NOMO-1 treated with dmso at 0.1 percent for 144 hours (cell line): ENCODE measurements at regions not wholly inside any gene's neighbourhood (a gene's known extent, or its start where the extent isn't known, plus 50 kb on each side); places are given as distances from the start of the nearest gene placed in this dataset.
"Not testable (repeated sequence)": the region's sequence is repeated elsewhere in the genome, so short reads cannot be mapped to it uniquely, and the experiment has no call there.

ENCODE experiments used
- DNase-seq: peaks from one replicate; lab custom pipeline; 2025; ENCODE audit not compliant: unreplicated experiment; lab: John Stamatoyannopoulos, UW

DNA sequence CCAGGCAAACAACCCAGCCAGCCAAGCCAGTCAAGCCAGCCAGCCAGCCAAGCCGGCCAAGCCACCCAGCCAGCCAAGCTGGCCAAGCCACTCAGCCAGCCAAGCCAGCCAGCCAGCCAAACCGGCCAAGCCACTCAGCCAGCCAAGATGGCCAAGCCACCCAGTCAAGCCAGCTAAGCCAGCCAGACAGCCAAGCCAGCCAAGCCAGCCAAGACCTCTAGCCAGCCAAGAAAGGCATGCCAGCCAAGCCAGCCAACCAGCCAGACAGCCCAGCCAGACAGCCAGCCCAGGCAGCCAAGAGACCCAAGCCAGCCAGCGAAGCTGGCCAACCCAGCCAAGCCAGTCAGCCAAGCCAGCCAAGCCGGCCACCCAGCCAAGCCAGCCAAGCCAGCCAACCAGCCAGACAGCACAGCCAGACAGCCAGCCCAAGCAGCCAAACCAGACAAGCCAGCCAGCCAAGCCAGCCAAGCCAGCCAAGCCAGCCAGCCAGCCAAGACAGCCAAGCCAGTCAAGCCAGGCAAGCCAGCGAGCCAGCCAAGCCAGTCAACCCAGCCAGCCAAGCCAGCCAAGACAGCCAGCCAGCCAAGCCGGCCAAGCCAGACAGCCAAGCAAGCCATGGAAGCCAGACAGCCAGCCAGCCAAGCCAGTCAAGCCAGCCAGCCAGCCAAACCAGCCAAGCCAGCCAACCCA lies 1598.0 kb downstream of the RPIA start:
- DNase-seq = not testable (repeated sequence)

GRCh38 chr2:90290701-90291100 lies 1599.2 kb downstream of the RPIA start:
- DNase-seq = not testable (repeated sequence)

GRCh38 chr2:90291168-90291883 lies 1599.9 kb downstream of the RPIA start:
- DNase-seq = not testable (repeated sequence)

DNA sequence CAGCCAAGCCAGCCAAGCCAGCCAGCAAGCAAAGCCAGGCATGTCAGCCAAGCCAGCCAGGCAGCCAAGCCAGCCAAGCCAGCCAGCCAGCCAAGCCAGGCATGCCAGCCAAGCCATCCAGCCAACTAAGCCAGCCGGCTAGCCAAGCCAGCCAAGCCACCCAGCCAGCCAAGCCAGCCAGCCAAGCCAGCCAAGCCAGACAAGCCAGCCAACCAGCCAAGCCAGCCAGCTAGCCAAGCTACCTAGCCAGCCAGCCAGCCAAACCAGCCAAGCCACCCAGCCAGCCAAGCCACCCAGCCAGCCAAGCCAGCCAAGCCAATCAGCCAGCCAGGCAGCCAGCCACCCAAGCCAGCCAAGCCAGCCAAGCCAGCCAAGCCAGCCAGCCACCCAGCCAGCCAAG lies 1600.5 kb downstream of the RPIA start:
- DNase-seq = not testable (repeated sequence)

- not testable (repeated sequence) for DNase-seq
Measured at GRCh38 chr2:90292451-90292850, 1601.0 kb downstream of the RPIA start.

DNA sequence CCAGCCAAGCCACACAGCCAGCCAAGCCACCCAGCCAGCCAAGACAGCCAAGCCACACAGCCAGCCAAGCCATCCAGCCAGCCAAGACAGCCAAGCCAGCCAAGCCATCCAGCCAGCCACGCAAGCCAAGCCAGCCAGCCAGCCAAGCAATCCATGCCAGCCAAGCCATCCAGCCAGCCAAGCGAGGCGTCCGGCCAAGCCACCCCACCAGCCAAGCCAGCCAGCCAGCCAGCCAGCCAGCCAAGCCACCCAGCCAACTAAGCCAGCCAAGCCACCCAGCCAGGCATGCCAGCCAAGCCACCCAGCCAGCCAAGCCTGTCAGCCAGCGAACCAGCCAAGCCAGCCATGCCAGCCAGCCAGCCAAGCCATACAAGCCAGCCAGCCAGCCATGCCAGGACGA lies 1601.8 kb downstream of the RPIA start:
- DNase-seq = not testable (repeated sequence)

- DNase-seq = not testable (repeated sequence)
Measured at GRCh38 chr2:90293806-90294205, 1602.3 kb downstream of the RPIA start.

- not testable (repeated sequence) for DNase-seq
Measured at GRCh38 chr2:90295036-90295750, 1603.7 kb downstream of the RPIA start.

- not testable (repeated sequence) for DNase-seq
Measured at GRCh38 chr2:90296484-90296777, 1605.0 kb downstream of the RPIA start.

- DNase-seq = not testable (repeated sequence)
Measured at GRCh38 chr2:90297701-90298100, 1606.2 kb downstream of the RPIA start.

DNA sequence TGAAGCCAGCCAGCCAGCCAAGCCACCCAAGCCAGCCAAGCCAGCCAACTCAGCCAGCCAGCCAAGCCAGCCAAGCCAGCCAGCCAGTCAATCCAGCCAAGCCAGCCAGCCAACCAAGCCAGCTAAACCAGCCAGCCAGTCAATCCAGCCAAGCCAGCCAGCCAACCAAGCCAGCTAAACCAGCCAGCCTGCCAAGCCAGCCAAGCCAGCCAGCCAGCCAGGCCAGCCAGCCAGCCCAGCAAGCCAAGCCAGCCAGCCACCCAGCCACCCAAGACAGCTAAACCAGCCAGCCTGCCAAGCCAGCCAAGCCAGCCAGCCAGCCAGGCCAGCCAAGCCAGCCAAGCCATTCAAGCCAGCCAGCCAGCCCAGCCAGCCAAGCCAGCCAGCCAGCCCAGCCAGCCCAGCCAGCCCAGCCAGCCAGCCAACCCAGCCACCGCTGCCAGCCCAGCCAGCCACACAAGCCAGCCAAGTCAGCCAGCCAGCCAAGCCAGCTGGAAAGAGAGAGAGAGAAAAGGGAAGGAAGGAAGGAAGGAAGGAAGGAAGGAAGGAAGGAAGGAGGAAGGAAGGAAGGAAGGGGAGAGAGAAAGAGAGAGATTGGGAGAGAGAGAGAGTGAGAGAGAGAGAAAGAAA lies 1606.8 kb downstream of the RPIA start:
- DNase-seq = not testable (repeated sequence)

- DNase-seq = not testable (repeated sequence)
Measured at GRCh38 chr2:90298983-90299382, 1607.5 kb downstream of the RPIA start.

DNA sequence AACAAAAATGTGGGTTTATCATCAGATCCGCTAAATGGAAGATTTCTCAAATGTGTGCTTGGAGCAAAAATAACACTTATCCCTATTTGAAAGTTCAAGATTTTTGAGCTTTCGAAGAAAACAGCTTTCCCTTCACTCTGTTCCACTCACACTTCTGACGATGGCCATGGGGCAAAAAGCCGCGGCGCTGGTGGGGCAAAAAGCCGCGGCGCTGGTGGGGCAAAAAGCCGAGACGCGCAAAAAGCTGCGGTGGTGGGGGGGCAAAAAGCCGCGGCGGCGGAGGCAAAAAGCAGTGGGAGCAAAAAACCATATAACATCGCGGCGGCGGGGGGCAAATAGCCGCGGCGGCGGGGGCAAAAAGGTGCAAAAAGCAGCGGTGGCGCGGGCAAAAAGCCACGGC lies 1631.5 kb downstream of the RPIA start:
- DNase-seq = not testable (repeated sequence)

DNA sequence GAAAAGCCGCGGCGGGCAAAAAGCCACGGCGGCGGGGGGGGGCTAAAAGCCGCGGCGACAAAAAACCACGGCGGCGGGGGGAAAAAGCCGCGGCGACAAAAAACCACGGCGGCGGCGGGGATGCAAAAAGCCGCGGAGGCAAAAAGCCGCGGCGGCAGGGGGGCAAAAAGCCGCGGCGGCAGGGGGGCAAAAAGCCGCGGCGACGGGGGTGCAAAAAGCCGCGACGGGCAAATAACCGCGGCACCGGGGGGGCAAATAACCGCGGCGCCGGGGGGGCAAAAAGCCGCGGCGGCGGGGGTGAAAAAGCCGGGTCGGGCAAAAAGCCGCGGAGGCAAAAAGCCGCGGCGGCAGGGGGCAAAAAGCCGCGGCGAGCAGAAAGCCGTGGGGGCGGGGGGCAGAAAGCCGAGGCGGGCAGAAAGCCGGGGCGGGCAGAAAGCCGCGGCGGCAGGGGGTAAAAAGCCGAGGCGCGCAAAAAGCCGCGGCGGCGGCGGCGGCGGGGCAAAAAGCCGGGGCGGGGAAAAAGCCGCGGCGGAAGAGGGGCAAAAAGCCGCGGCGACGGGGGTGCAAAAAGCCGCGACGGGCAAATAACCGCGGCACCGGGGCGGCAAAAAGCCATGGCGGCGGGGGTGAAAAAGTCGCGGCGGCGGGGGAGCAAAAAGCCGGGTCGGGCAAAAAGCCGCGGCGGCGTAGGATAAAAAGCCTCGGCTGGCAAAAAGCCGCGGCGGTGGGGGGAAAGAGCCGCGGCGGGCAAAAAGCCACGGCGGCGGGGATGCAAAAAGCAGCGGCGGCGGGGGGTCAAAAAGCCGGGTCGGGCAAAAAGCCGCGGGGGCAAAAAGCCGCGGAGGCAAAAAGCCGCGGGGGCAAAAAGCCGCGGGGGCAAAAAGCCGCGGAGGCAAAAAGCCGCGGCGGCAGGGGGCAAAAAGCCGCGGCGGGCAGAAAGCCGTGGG lies 1632.4 kb downstream of the RPIA start:
- DNase-seq = not testable (repeated sequence)

- DNase-seq = not testable (repeated sequence)
Measured at GRCh38 chr2:90324672-90325071, 1633.2 kb downstream of the RPIA start.

- DNase-seq = not testable (repeated sequence)
Measured at GRCh38 chr2:90325796-90326353, 1634.4 kb downstream of the RPIA start.

DNA sequence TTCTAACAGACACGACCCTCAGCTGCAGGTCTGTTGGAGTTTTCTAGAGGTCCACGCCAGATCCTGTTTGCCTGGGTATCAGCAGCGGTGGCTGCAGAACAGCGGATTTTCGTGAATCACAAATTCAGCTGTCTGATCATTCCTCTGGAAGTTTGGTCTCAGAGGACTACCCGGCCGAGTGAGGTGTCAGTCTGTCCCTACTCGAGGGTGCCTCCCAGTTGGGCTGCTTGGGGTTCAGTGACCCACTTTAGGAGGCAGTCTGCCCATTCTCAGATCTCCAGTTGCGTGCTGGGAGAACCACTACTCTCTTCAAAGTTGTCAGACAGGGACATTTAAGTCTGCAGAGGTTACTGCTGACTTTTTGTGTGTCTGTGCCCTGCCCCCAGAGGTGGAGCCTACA lies 1664.1 kb downstream of the RPIA start:
- not testable (repeated sequence) for DNase-seq

DNA sequence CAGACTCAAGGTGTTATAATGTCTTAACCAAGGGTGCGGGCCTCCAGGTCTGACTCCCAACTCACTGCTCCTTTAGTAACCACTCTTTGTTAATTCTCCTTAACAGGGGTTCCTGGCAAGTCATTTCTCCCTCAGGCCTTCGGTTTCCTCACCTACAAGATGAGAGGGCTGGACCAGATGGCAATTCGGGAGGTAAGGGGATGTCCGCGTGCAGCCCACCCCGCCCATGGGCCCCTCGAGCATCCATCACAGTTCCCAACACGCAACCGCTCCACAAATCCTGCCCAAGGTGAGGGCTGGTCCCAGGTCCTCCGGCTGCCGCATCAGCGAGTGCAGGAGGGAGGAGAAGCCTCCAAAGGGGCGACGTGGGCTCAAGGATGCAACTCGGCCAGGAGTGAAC lies 1667.9 kb downstream of the RPIA start:
- not testable (repeated sequence) for DNase-seq

- not testable (repeated sequence) for DNase-seq
Measured at GRCh38 chr2:90359887-90360730, 1668.6 kb downstream of the RPIA start.
